ENCODE measurements at regions not wholly inside any gene's neighbourhood (a gene's known extent, or its start where the extent isn't known, plus 50 kb on each side); places are given as distances from the start of the nearest gene placed in this dataset.
A peak's percentile ranks its signal among the peaks of the same experiment; 100 is the strongest.
"Not testable (repeated sequence)": the region's sequence is repeated elsewhere in the genome, so short reads cannot be mapped to it uniquely, and the experiment has no call there.

- DNase-seq (ENCODE audit: low read depth, low spot score), result no peak
Observed at GRCh38 chr1:224791362-224791941, 138.0 kb upstream of the DNAH14 start.

GRCh38 chr1:224795591-224795990 lies 133.9 kb upstream of the DNAH14 start:
- no peak for DNase-seq (ENCODE audit: low read depth, low spot score)

GRCh38 chr1:224799083-224799482 lies 130.4 kb upstream of the DNAH14 start:
- no peak for DNase-seq (ENCODE audit: low read depth, low spot score)

- peak; percentile 35 for DNase-seq (ENCODE audit: low read depth, low spot score)
Observed at GRCh38 chr1:224800486-224801119, 128.9 kb upstream of the DNAH14 start.

GRCh38 chr1:224801844-224802490 lies 127.5 kb upstream of the DNAH14 start:
- no peak for DNase-seq (ENCODE audit: low read depth, low spot score)

GRCh38 chr1:224802617-224803016 lies 126.9 kb upstream of the DNAH14 start:
- no peak for DNase-seq (ENCODE audit: low read depth, low spot score)

GRCh38 chr1:224804220-224804619 lies 125.3 kb upstream of the DNAH14 start:
- DNase-seq (ENCODE audit: low read depth, low spot score), result no peak

- no peak for DNase-seq (ENCODE audit: low read depth, low spot score)
Observed at GRCh38 chr1:224805889-224806288, 123.6 kb upstream of the DNAH14 start.

- DNase-seq (ENCODE audit: low read depth, low spot score), result no peak
Observed at GRCh38 chr1:224809137-224809536, 120.3 kb upstream of the DNAH14 start.

GRCh38 chr1:224809613-224810012 lies 119.9 kb upstream of the DNAH14 start:
- DNase-seq (ENCODE audit: low read depth, low spot score), result no peak

GRCh38 chr1:224811564-224811963 lies 117.9 kb upstream of the DNAH14 start:
- DNase-seq (ENCODE audit: low read depth, low spot score), result no peak

- DNase-seq (ENCODE audit: low read depth, low spot score), result no peak
Observed at GRCh38 chr1:224815647-224816046, 113.8 kb upstream of the DNAH14 start.

GRCh38 chr1:224816062-224816461 lies 113.4 kb upstream of the DNAH14 start:
- DNase-seq (ENCODE audit: low read depth, low spot score), result no peak

- DNase-seq (ENCODE audit: low read depth, low spot score), result no peak
Observed at GRCh38 chr1:224817382-224817781, 112.1 kb upstream of the DNAH14 start.

GRCh38 chr1:224819861-224820260 lies 109.6 kb upstream of the DNAH14 start:
- no peak for DNase-seq (ENCODE audit: low read depth, low spot score)

- DNase-seq (ENCODE audit: low read depth, low spot score), result no peak
Observed at GRCh38 chr1:224820341-224820740, 109.1 kb upstream of the DNAH14 start.

GRCh38 chr1:224821751-224822150 lies 107.7 kb upstream of the DNAH14 start:
- DNase-seq (ENCODE audit: low read depth, low spot score), result not testable (repeated sequence)

GRCh38 chr1:224825525-224826000 lies 103.9 kb upstream of the DNAH14 start:
- no peak for DNase-seq (ENCODE audit: low read depth, low spot score)

GRCh38 chr1:224828691-224829090 lies 100.8 kb upstream of the DNAH14 start:
- DNase-seq (ENCODE audit: low read depth, low spot score), result no peak

- DNase-seq (ENCODE audit: low read depth, low spot score), result no peak
Observed at GRCh38 chr1:224831501-224831900, 98.0 kb upstream of the DNAH14 start.

- DNase-seq (ENCODE audit: low read depth, low spot score), result not testable (repeated sequence)
Observed at GRCh38 chr1:224839648-224840300, 89.7 kb upstream of the DNAH14 start.

- DNase-seq (ENCODE audit: low read depth, low spot score), result not testable (repeated sequence)
Observed at GRCh38 chr1:224841803-224842202, 87.7 kb upstream of the DNAH14 start.

Measured in iPS DF 19.7 (cell line).